Hepatocyte (in vitro differentiated cells): ENCODE measurements at regions not wholly inside any gene's neighbourhood (a gene's known extent, or its start where the extent isn't known, plus 50 kb on each side); places are given as distances from the start of the nearest gene placed in this dataset.

Experiments used
- EZH2 ChIP-seq: fragments of 200-600 bp; sonication (generic); IDR thresholded peaks from 2 replicates; pipeline ENCODE4 v1.6.1; 2016; ENCODE audit warnings: antibody characterized with exemption, mild to moderate bottlenecking, borderline replicate concordance
- TF ChIP-seq, protein P1 (sequence below): fragments of 200-600 bp; sonication (generic); IDR thresholded peaks from 2 replicates; pipeline ENCODE4 v1.5.1; 2016; ENCODE audit warnings: antibody characterized with exemption, mild to moderate bottlenecking; ENCODE audit not compliant: poor library complexity

DNA sequence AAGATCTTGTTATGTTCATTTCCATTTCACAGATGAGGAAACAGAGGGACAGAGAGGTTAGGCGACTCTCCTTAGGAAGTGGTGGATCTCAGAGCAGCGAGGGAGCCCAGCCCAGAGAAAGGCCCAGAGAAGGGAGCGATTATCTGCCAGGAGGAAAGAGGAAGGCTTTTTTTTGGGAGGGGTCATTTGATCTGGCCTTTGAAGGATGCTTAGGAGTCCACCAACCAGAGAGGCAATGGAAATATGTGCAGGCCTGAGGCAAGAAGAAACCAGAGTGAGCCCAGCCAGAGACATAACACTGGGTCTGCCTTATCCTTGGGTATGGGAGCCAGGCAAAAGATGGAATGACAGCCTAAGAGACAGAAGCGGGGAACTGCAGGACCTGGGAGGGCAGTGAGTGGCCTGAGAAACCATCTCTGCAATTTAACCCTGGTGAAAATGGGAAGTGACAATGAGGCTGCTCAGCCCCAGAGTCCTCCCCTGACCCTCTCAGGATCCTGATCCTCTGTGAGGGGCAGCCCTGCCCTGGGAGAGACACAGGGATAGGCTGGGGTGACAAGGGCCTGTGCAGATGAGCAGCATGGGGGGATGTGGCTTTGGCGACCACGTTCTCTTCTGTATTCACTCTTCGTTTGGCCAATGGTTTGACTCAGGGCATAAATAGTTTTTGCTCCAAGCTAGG lies 163.2 kb downstream of the WNT7A start:
- TF ChIP-seq, protein P1, sequence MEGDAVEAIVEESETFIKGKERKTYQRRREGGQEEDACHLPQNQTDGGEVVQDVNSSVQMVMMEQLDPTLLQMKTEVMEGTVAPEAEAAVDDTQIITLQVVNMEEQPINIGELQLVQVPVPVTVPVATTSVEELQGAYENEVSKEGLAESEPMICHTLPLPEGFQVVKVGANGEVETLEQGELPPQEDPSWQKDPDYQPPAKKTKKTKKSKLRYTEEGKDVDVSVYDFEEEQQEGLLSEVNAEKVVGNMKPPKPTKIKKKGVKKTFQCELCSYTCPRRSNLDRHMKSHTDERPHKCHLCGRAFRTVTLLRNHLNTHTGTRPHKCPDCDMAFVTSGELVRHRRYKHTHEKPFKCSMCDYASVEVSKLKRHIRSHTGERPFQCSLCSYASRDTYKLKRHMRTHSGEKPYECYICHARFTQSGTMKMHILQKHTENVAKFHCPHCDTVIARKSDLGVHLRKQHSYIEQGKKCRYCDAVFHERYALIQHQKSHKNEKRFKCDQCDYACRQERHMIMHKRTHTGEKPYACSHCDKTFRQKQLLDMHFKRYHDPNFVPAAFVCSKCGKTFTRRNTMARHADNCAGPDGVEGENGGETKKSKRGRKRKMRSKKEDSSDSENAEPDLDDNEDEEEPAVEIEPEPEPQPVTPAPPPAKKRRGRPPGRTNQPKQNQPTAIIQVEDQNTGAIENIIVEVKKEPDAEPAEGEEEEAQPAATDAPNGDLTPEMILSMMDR: no peak
- no peak for TF ChIP-seq EZH2
